ENCODE measurements at regions not wholly inside any gene's neighbourhood (a gene's known extent, or its start where the extent isn't known, plus 50 kb on each side); places are given as distances from the start of the nearest gene placed in this dataset.

DNA sequence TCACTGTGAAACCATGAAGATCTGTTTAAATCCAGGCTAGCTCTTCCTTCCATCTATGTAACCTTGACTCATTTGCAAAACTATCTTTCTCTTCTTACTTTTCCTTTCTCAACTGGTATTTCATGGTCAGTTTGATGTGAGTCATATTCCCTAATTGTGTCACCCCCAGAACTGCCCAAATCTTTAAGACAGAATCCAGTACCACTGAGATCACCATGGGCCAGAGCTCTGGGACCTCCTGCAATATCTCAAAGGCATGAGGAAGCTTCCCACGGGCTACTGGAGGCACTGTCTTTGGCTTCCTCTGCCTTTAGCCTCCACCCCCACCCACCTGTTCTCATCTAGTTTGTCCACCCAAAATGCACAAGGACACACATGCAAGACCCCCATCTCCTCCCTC is 274.4 kb upstream of the FMN2 start:
- Histone ChIP-seq H3K4me1 (ENCODE audit: control insufficient read depth in 5 of 5, insufficient read depth in 5 of 5, low read length in 5 of 5) (peaks cover 0 to 9% (median 6%) of the 10 kb centered on the region in 5 donors), H3K4me3 (ENCODE audit: low read depth in 1 of 5, low read length in 5 of 5) (no peak overlapping the region), H3K36me3 (ENCODE audit: control insufficient read depth in 5 of 5, insufficient read depth in 5 of 5, low read length in 5 of 5) (no peaks in the 10 kb centered on the region), H3K27ac (ENCODE audit: low read depth, low read length) (no peak overlapping the region), H3K9me3 (ENCODE audit: control insufficient read depth in 5 of 5, low read length in 5 of 5) (no peaks in the 10 kb centered on the region), H3K9ac (ENCODE audit: low read length in 5 of 5) (no peak overlapping the region), H3K27me3 (ENCODE audit: control insufficient read depth in 5 of 5, insufficient read depth in 4 of 5, low read length in 5 of 5) (no peaks in the 10 kb centered on the region)

- Histone ChIP-seq H3K9ac (ENCODE audit: low read length in 5 of 5) (no peak overlapping the region), H3K4me1 (ENCODE audit: control insufficient read depth in 5 of 5, insufficient read depth in 5 of 5, low read length in 5 of 5) (peaks cover 0 to 9% (median 6%) of the 10 kb centered on the region in 5 donors), H3K4me3 (ENCODE audit: low read depth in 1 of 5, low read length in 5 of 5) (no peak overlapping the region), H3K9me3 (ENCODE audit: control insufficient read depth in 5 of 5, low read length in 5 of 5) (no peaks in the 10 kb centered on the region), H3K36me3 (ENCODE audit: control insufficient read depth in 5 of 5, insufficient read depth in 5 of 5, low read length in 5 of 5) (no peaks in the 10 kb centered on the region), H3K27me3 (ENCODE audit: control insufficient read depth in 5 of 5, insufficient read depth in 4 of 5, low read length in 5 of 5) (no peaks in the 10 kb centered on the region), H3K27ac (ENCODE audit: low read depth, low read length) (no peak overlapping the region)
Measured at GRCh38 chr1:239817801-239818200, 273.9 kb upstream of the FMN2 start.

GRCh38 chr1:239819096-239819495 is 272.6 kb upstream of the FMN2 start:
- Histone ChIP-seq H3K36me3 (ENCODE audit: control insufficient read depth in 5 of 5, insufficient read depth in 5 of 5, low read length in 5 of 5) (no peaks in the 10 kb centered on the region), H3K27ac (ENCODE audit: low read depth, low read length) (no peak overlapping the region), H3K9me3 (ENCODE audit: control insufficient read depth in 5 of 5, low read length in 5 of 5) (no peaks in the 10 kb centered on the region), H3K9ac (ENCODE audit: low read length in 5 of 5) (no peak overlapping the region), H3K4me1 (ENCODE audit: control insufficient read depth in 5 of 5, insufficient read depth in 5 of 5, low read length in 5 of 5) (peaks cover 0 to 9% (median 6%) of the 10 kb centered on the region in 5 donors), H3K4me3 (ENCODE audit: low read depth in 1 of 5, low read length in 5 of 5) (no peak overlapping the region), H3K27me3 (ENCODE audit: control insufficient read depth in 5 of 5, insufficient read depth in 4 of 5, low read length in 5 of 5) (no peaks in the 10 kb centered on the region)

DNA sequence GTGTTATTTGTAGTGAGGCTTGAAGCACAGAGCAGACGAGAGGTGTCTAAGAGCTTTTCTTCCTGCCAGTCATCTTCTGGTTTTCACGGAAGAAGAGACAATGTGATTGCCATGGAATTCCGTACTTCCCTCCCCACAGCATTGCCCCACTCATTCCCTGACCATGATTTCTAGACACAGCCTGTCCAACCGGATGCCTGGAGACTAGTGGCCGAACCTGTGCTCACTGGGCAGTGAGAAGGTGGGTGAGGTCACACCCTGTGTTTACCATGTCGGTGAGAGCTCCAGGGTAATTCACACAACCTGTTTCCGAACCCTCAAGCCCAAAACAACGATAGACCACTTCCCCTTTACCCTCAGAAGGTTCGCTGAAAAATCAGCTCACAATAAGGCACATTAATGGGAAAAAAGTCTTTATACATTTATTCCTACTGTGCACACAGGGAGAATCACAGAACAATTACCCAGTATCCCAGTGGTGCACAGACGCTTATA is 271.9 kb upstream of the FMN2 start:
- Histone ChIP-seq H3K27me3 (ENCODE audit: control insufficient read depth in 5 of 5, insufficient read depth in 4 of 5, low read length in 5 of 5) (no peaks in the 10 kb centered on the region), H3K4me3 (ENCODE audit: low read depth in 1 of 5, low read length in 5 of 5) (no peak overlapping the region), H3K9me3 (ENCODE audit: control insufficient read depth in 5 of 5, low read length in 5 of 5) (no peaks in the 10 kb centered on the region), H3K9ac (ENCODE audit: low read length in 5 of 5) (no peak overlapping the region), H3K27ac (ENCODE audit: low read depth, low read length) (no peak overlapping the region), H3K4me1 (ENCODE audit: control insufficient read depth in 5 of 5, insufficient read depth in 5 of 5, low read length in 5 of 5) (peaks cover 0 to 9% (median 6%) of the 10 kb centered on the region in 5 donors), H3K36me3 (ENCODE audit: control insufficient read depth in 5 of 5, insufficient read depth in 5 of 5, low read length in 5 of 5) (no peaks in the 10 kb centered on the region)

- Histone ChIP-seq H3K9ac (ENCODE audit: low read length in 5 of 5) (no peak overlapping the region), H3K36me3 (ENCODE audit: control insufficient read depth in 5 of 5, insufficient read depth in 5 of 5, low read length in 5 of 5) (no peaks in the 10 kb centered on the region), H3K27me3 (ENCODE audit: control insufficient read depth in 5 of 5, insufficient read depth in 4 of 5, low read length in 5 of 5) (no peaks in the 10 kb centered on the region), H3K9me3 (ENCODE audit: control insufficient read depth in 5 of 5, low read length in 5 of 5) (no peaks in the 10 kb centered on the region), H3K4me1 (ENCODE audit: control insufficient read depth in 5 of 5, insufficient read depth in 5 of 5, low read length in 5 of 5) (no peaks in the 10 kb centered on the region), H3K4me3 (ENCODE audit: low read depth in 1 of 5, low read length in 5 of 5) (no peak overlapping the region), H3K27ac (ENCODE audit: low read depth, low read length) (no peak overlapping the region)
Measured at GRCh38 chr1:239823852-239824251, 267.8 kb upstream of the FMN2 start.

DNA sequence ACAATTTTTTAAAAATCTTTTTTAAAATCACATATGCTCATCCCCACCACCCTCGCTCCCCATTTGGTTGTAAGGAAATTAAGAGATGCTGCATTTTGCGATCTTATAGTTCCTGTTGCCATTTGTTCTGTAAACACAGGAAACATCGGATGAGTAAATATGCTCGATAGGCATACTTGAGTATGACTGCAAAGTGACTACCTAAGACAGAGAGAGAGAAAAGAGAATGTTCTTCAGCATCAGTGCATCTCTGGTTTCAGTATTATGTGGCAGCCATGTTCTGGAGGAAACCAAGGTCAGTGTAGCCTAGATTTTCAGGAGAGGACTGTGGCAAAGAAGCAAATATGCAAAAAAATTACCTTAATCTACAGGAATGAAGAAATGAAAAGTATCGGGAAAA is 265.5 kb upstream of the FMN2 start:
- Histone ChIP-seq H3K9me3 (ENCODE audit: control insufficient read depth in 5 of 5, low read length in 5 of 5) (no peaks in the 10 kb centered on the region), H3K4me3 (ENCODE audit: low read depth in 1 of 5, low read length in 5 of 5) (no peak overlapping the region), H3K27me3 (ENCODE audit: control insufficient read depth in 5 of 5, insufficient read depth in 4 of 5, low read length in 5 of 5) (no peaks in the 10 kb centered on the region), H3K27ac (ENCODE audit: low read depth, low read length) (no peak overlapping the region), H3K4me1 (ENCODE audit: control insufficient read depth in 5 of 5, insufficient read depth in 5 of 5, low read length in 5 of 5) (no peaks in the 10 kb centered on the region), H3K36me3 (ENCODE audit: control insufficient read depth in 5 of 5, insufficient read depth in 5 of 5, low read length in 5 of 5) (no peaks in the 10 kb centered on the region), H3K9ac (ENCODE audit: low read length in 5 of 5) (no peak overlapping the region)

GRCh38 chr1:239826736-239827135 is 264.9 kb upstream of the FMN2 start:
- Histone ChIP-seq H3K27ac (ENCODE audit: low read depth, low read length) (no peak overlapping the region), H3K36me3 (ENCODE audit: control insufficient read depth in 5 of 5, insufficient read depth in 5 of 5, low read length in 5 of 5) (no peaks in the 10 kb centered on the region), H3K27me3 (ENCODE audit: control insufficient read depth in 5 of 5, insufficient read depth in 4 of 5, low read length in 5 of 5) (no peaks in the 10 kb centered on the region), H3K9ac (ENCODE audit: low read length in 5 of 5) (no peak overlapping the region), H3K4me1 (ENCODE audit: control insufficient read depth in 5 of 5, insufficient read depth in 5 of 5, low read length in 5 of 5) (no peaks in the 10 kb centered on the region), H3K4me3 (ENCODE audit: low read depth in 1 of 5, low read length in 5 of 5) (no peak overlapping the region), H3K9me3 (ENCODE audit: control insufficient read depth in 5 of 5, low read length in 5 of 5) (no peaks in the 10 kb centered on the region)

- no peaks in the 10 kb centered on the region for H3K9me3 ChIP-seq (ENCODE audit: control insufficient read depth in 5 of 5, low read length in 5 of 5)
- H3K36me3 ChIP-seq (ENCODE audit: control insufficient read depth in 5 of 5, insufficient read depth in 5 of 5, low read length in 5 of 5), result no peaks in the 10 kb centered on the region
- H3K9ac ChIP-seq (ENCODE audit: low read length in 5 of 5), result no peak overlapping the region
- no peak overlapping the region for H3K27ac ChIP-seq (ENCODE audit: low read depth, low read length)
- peaks cover 0 to 23% (median 0%) of the 10 kb centered on the region in 5 donors for H3K4me1 ChIP-seq (ENCODE audit: control insufficient read depth in 5 of 5, insufficient read depth in 5 of 5, low read length in 5 of 5)
- H3K27me3 ChIP-seq (ENCODE audit: control insufficient read depth in 5 of 5, insufficient read depth in 4 of 5, low read length in 5 of 5), result no peaks in the 10 kb centered on the region
- no peak overlapping the region for H3K4me3 ChIP-seq (ENCODE audit: low read depth in 1 of 5, low read length in 5 of 5)
Measured at GRCh38 chr1:239829535-239829934, 262.1 kb upstream of the FMN2 start.

GRCh38 chr1:239831577-239832355 is 259.9 kb upstream of the FMN2 start:
- H3K4me3 ChIP-seq (ENCODE audit: low read depth in 1 of 5, low read length in 5 of 5), result no peak overlapping the region
- no peak overlapping the region for H3K9ac ChIP-seq (ENCODE audit: low read length in 5 of 5)
- H3K27me3 ChIP-seq (ENCODE audit: control insufficient read depth in 5 of 5, insufficient read depth in 4 of 5, low read length in 5 of 5), result peaks cover 0 to 2% (median 0%) of the 10 kb centered on the region in 5 donors
- H3K4me1 ChIP-seq (ENCODE audit: control insufficient read depth in 5 of 5, insufficient read depth in 5 of 5, low read length in 5 of 5), result peaks cover 0 to 36% (median 0%) of the 10 kb centered on the region in 5 donors
- H3K9me3 ChIP-seq (ENCODE audit: control insufficient read depth in 5 of 5, low read length in 5 of 5), result no peaks in the 10 kb centered on the region
- no peaks in the 10 kb centered on the region for H3K36me3 ChIP-seq (ENCODE audit: control insufficient read depth in 5 of 5, insufficient read depth in 5 of 5, low read length in 5 of 5)
- H3K27ac ChIP-seq (ENCODE audit: low read depth, low read length), result no peak overlapping the region

DNA sequence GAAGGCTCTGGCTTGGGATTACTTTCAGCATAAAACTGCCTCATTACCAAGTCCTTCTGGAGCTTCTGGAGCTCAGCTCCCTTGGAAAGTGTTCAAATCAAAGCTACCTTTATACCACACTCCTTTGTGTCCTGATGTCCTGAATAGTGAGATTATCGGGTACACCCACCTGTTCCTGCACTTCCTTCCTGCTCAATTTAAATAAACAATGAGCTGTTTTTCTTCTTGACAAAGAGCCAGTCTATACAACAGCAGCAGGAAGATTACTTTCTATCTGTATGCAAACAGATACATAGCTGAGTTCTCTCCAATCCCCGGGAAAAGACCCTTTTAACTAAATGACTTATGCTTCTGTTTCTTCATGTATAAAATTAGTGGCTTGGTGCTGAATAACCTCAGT is 258.0 kb upstream of the FMN2 start:
- H3K36me3 ChIP-seq (ENCODE audit: control insufficient read depth in 5 of 5, insufficient read depth in 5 of 5, low read length in 5 of 5), result no peaks in the 10 kb centered on the region
- no peak overlapping the region for H3K4me3 ChIP-seq (ENCODE audit: low read depth in 1 of 5, low read length in 5 of 5)
- H3K9me3 ChIP-seq (ENCODE audit: control insufficient read depth in 5 of 5, low read length in 5 of 5), result no peaks in the 10 kb centered on the region
- peaks cover 0 to 2% (median 0%) of the 10 kb centered on the region in 5 donors for H3K27me3 ChIP-seq (ENCODE audit: control insufficient read depth in 5 of 5, insufficient read depth in 4 of 5, low read length in 5 of 5)
- no peak overlapping the region for H3K27ac ChIP-seq (ENCODE audit: low read depth, low read length)
- H3K4me1 ChIP-seq (ENCODE audit: control insufficient read depth in 5 of 5, insufficient read depth in 5 of 5, low read length in 5 of 5), result peaks cover 0 to 36% (median 0%) of the 10 kb centered on the region in 5 donors
- no peak overlapping the region for H3K9ac ChIP-seq (ENCODE audit: low read length in 5 of 5)
